Left ventricle myocardium inferior (tissue), 1 donor: ENCODE measurements at regions not wholly inside any gene's neighbourhood (a gene's known extent, or its start where the extent isn't known, plus 50 kb on each side); places are given as distances from the start of the nearest gene placed in this dataset.

Source experiments
- DNase-seq: peaks from one replicate; pipeline ENCODE4 v3.0.0-alpha.2; 2020
- H3K27ac ChIP-seq: fragments of 200-600 bp; replicated peaks from 2 replicates; pipeline ENCODE4 v1.8.0; 2021
- H3K27me3 ChIP-seq: fragments of 200-600 bp; 2 replicates; pipeline ENCODE4 v1.8.0; 2021; ENCODE audit warnings: low read depth
- H3K36me3 ChIP-seq: fragments of 200-600 bp; 2 replicates; pipeline ENCODE4 v1.8.0; 2021
- H3K4me1 ChIP-seq: fragments of 200-600 bp; 2 replicates; pipeline ENCODE4 v1.8.0; 2021
- H3K4me3 ChIP-seq: fragments of 200-600 bp; 2 replicates; pipeline ENCODE4 v1.8.0; 2021; ENCODE audit warnings: mild to moderate bottlenecking, moderate library complexity
- H3K9me3 ChIP-seq: fragments of 200-600 bp; replicated peaks from 2 replicates; pipeline ENCODE4 v1.8.0; 2021
- intact Hi-C: fragments of 100-400 bp; cut with micrococcal nuclease; formaldehyde crosslinking; loops from one replicate; pipeline ENCODE4 v1.11.0; 2022
- TF ChIP-seq, protein P1 (sequence below): fragments of 200-600 bp; IDR thresholded peaks from 2 replicates; pipeline ENCODE4 v1.8.0; 2021; ENCODE audit warnings: antibody characterized with exemption, mild to moderate bottlenecking, borderline replicate concordance
- donor health status: DM: no; HTN: yes; CAD: no; lungs with severe emphysema.

DNA sequence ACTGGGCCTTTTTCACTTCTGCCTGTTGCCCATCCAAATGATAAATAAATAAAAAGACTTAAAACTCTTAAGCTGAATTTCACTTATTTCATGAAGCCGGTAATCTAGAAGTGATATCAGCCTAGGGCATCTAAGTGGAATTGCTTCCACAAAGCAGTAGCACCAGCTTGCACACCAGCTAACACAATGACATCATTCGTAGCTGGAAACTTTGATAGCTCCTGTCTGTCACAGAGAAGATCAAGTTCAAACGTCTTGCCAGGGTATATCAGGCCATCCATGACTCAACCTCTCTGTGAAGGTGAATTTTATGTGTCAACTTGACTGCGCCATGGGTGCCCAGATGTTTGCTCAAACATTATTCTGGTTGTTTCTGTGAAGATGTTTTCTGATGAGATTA, 161.7 kb upstream of the MYT1L start:
- no peak overlapping the region for H3K4me3 ChIP-seq
- H3K9me3 ChIP-seq: no peaks in the 10 kb centered on the region
- no peaks in the 10 kb centered on the region for H3K36me3 ChIP-seq
- H3K27me3 ChIP-seq: peaks cover 50% of the 10 kb centered on the region
- H3K27ac ChIP-seq: no peak overlapping the region
- DNase-seq: no peak
- TF ChIP-seq, protein P1, sequence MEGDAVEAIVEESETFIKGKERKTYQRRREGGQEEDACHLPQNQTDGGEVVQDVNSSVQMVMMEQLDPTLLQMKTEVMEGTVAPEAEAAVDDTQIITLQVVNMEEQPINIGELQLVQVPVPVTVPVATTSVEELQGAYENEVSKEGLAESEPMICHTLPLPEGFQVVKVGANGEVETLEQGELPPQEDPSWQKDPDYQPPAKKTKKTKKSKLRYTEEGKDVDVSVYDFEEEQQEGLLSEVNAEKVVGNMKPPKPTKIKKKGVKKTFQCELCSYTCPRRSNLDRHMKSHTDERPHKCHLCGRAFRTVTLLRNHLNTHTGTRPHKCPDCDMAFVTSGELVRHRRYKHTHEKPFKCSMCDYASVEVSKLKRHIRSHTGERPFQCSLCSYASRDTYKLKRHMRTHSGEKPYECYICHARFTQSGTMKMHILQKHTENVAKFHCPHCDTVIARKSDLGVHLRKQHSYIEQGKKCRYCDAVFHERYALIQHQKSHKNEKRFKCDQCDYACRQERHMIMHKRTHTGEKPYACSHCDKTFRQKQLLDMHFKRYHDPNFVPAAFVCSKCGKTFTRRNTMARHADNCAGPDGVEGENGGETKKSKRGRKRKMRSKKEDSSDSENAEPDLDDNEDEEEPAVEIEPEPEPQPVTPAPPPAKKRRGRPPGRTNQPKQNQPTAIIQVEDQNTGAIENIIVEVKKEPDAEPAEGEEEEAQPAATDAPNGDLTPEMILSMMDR: no peak
- intact Hi-C loops: no loop called here
- H3K4me1 ChIP-seq: no peaks in the 10 kb centered on the region

DNA sequence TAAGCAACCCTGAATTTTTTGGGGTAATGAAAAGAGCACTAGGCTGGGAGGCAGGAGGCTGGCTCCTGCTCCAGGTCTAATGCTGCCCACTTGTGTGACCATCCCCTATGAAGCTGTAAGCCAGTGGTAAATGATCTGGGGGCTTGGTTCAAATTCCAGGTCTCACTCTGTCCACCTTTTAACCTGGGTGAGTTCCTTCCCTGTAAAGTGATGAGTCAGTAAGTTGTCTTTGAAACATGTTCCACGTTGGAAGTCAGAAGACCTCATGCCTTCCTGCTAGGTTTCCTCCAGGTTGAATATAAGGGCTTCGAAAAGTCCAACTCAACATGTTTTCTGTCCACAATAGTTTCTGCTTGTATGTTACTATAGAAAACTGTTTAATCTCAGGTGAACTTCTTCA, 160.9 kb upstream of the MYT1L start:
- H3K4me3 ChIP-seq: no peak overlapping the region
- TF ChIP-seq, protein P1: no peak
- no peaks in the 10 kb centered on the region for H3K9me3 ChIP-seq
- no peak overlapping the region for H3K27ac ChIP-seq
- H3K4me1 ChIP-seq: no peaks in the 10 kb centered on the region
- intact Hi-C loops: no loop called here
- H3K36me3 ChIP-seq: no peaks in the 10 kb centered on the region
- peaks cover 44% of the 10 kb centered on the region for H3K27me3 ChIP-seq
- DNase-seq: no peak

DNA sequence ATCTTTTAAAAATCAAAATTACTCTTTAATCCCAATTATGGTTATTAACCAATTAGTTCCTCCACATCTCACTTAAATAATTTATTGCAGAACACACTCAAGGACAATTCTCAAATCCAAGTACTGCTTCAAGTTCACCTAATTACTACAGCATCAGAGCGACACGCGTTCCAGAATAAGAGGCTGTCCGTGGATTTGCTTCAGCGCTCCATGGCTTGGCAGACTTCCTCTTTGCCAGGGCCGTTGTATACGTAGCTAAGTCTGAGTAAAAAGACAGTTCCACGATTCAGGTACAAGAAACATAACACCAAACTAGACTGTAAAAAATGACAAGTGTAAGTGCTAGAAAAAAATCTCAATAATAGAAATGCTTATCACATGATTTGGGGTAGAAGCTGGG, 153.2 kb upstream of the MYT1L start:
- Histone ChIP-seq H3K36me3 (no peaks in the 10 kb centered on the region), H3K27me3 (peaks cover 28% of the 10 kb centered on the region), H3K9me3 (peaks cover 8% of the 10 kb centered on the region), H3K4me1 (no peaks in the 10 kb centered on the region), H3K4me3 (no peak overlapping the region), H3K27ac (no peak overlapping the region)
- intact Hi-C loops: no loop called here
- DNase-seq: no peak
- TF ChIP-seq, protein P1: no peak

DNA sequence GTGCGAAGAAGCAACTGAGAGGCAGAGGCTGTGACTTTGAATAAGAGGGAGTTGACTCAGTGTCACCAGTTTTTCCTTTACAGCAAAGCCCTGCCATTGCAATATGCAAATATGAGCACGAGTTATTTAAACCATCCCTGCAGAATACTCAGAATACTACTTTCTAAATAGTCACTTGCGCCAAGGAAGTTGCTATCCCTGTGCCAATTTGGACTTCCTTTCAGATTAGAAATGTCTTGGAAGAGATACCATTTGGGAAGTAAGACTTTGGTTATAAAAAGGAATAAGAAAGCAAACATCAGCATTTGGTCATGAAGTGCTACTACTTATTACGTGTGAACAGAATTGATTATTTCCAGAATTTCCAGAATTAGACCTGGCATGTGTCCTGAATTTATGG, 151.8 kb upstream of the MYT1L start:
- Histone ChIP-seq H3K27ac (no peak overlapping the region), H3K36me3 (no peaks in the 10 kb centered on the region), H3K27me3 (peaks cover 17% of the 10 kb centered on the region), H3K4me3 (no peak overlapping the region), H3K4me1 (no peaks in the 10 kb centered on the region), H3K9me3 (peaks cover 8% of the 10 kb centered on the region)
- intact Hi-C loops: no loop called here
- DNase-seq: no peak
- TF ChIP-seq, protein P1: no peak

DNA sequence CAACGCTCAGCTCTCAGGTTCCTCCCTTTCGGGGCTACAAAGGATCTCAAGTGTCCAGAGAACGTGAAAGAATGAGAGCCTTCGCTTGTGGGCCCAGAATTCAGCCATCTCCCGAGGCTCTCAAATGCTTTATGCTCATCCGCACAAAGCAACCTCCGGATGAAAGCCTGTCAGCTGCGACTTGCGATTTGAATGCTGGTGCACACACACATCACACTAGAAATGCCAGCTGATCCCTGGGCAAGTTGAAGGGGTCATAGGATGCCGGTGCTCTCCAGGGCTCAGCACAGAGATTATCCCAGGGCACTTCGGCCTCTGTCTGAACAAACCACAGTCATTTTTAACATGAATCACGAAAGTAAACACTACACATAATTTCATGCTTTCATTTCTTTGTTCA, 141.8 kb upstream of the MYT1L start:
- H3K9me3 ChIP-seq: no peaks in the 10 kb centered on the region

More for the DNA sequence above, 141.8 kb upstream of the MYT1L start:
- H3K27ac ChIP-seq: no peak overlapping the region
- H3K27me3 ChIP-seq: peaks cover 15% of the 10 kb centered on the region
- intact Hi-C loops: no loop called here
- no peaks in the 10 kb centered on the region for H3K36me3 ChIP-seq
- no peak for DNase-seq
- H3K4me1 ChIP-seq: no peaks in the 10 kb centered on the region
- no peak overlapping the region for H3K4me3 ChIP-seq
- TF ChIP-seq, protein P1: no peak
